ENCODE measurements at regions not wholly inside any gene's neighbourhood (a gene's known extent, or its start where the extent isn't known, plus 50 kb on each side); places are given as distances from the start of the nearest gene placed in this dataset.

DNA sequence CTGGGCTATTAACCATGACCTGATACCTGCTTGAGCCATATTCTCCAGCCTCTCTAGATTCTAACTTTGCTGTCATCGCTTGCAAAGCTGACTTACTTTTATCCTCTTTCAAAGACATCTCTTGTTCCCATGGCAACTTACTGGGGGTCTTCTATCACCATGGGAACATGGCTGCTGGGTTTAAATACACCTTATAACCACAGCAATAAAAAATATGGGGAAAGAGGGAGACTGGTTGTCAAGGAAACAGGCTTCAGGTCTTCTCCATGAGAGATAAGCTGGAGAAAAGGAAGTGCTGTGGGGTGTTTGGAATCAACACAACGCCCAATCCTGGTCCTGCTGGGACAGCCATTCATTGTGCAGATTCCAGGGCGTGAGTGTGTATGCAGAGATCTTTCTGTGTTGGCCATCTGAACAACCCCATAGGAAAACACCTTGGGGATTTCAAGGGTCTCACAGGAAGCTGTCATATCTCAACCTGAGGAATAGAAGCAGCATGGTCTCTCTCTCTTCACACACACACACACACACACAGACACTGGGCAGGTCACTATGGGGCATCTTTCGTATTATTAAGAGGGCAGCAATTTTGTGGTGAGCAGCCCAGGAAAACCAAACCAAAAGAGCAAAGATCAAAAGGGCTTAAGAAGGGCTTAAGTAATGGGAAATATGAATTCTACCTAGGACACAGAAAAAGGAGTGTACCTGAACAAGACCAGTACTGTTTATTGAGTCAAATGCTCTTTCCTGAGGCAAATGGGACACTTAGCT is 344.7 kb upstream of the NCAM1 start:
- intact Hi-C loops (cut with micrococcal nuclease): no loop called here
- Mint-ChIP-seq H3K4me1 (no peaks in the 10 kb centered on the region), H3K27ac (no peak overlapping the region), H3K36me3 (no peaks in the 10 kb centered on the region), H3K9me3 (no peaks in the 10 kb centered on the region), H3K27me3 (ENCODE audit: low read depth in 2 of 2) (peaks cover 23 to 30% of the 10 kb centered on the region in 2 donors), H3K4me3 (no peak overlapping the region)
- ATAC-seq (no peak), DNase-seq (no peak)
- Histone ChIP-seq H3K36me3 (ENCODE audit: control insufficient read depth, insufficient read depth, low read length) (no peaks in the 10 kb centered on the region), H3K4me3 (ENCODE audit: low read length) (no peak overlapping the region), H3K4me1 (ENCODE audit: control insufficient read depth, insufficient read depth, low read length) (no peaks in the 10 kb centered on the region), H3K27me3 (ENCODE audit: control insufficient read depth, insufficient read depth, low read length) (no peaks in the 10 kb centered on the region), H3K27ac (ENCODE audit: low read length) (peak overlapping the region; percentile 43), H3K9me3 (ENCODE audit: control insufficient read depth, insufficient read depth, low read length) (no peaks in the 10 kb centered on the region)
- no peak for TF ChIP-seq CTCF (IDR thresholded peaks at IDR 0.05)
- WGBS (ENCODE audit: insufficient coverage): 73% methylated on average over 4 of the region's 4 CpGs

DNA sequence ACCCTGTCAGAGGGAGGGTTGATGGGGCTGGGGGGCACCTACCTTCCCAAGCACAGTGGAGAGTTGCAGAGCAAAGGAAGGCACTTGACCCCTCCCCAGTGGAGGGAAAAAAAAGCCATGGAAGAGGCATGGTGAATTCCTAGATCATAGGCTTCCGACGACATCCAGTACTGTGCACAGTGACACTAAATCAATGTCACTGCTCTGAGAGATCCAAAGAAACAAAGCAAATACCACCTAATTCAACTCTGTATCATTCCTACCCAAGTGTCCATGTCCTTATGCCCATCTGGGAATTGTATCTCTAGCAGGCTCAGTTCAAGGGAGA is 344.2 kb upstream of the NCAM1 start:
- intact Hi-C loops (cut with micrococcal nuclease): no loop called here
- DNase-seq: no peak
- Mint-ChIP-seq H3K27ac (no peak overlapping the region), H3K36me3 (no peaks in the 10 kb centered on the region), H3K4me3 (no peak overlapping the region), H3K4me1 (no peaks in the 10 kb centered on the region), H3K27me3 (ENCODE audit: low read depth in 2 of 2) (peaks cover 19 to 33% of the 10 kb centered on the region in 2 donors), H3K9me3 (no peaks in the 10 kb centered on the region)
- no peak overlapping the region for H3K4me3 ChIP-seq (ENCODE audit: low read length)
- H3K27ac ChIP-seq (ENCODE audit: low read length): no peak overlapping the region
- H3K36me3 ChIP-seq (ENCODE audit: control insufficient read depth, insufficient read depth, low read length): no peaks in the 10 kb centered on the region
- H3K27me3 ChIP-seq (ENCODE audit: control insufficient read depth, insufficient read depth, low read length): no peaks in the 10 kb centered on the region
- H3K4me1 ChIP-seq (ENCODE audit: control insufficient read depth, insufficient read depth, low read length): no peaks in the 10 kb centered on the region
- 79% methylated on average over 2 of the region's 2 CpGs for WGBS (ENCODE audit: insufficient coverage)
- TF ChIP-seq CTCF (IDR thresholded peaks at IDR 0.05): no peak
- H3K9me3 ChIP-seq (ENCODE audit: control insufficient read depth, insufficient read depth, low read length): no peaks in the 10 kb centered on the region
- no peak for ATAC-seq

- Mint-ChIP-seq H3K36me3 (no peaks in the 10 kb centered on the region), H3K9me3 (no peaks in the 10 kb centered on the region), H3K4me1 (no peaks in the 10 kb centered on the region), H3K27ac (no peak overlapping the region), H3K4me3 (no peak overlapping the region), H3K27me3 (ENCODE audit: low read depth in 2 of 2) (peaks cover 18 to 42% of the 10 kb centered on the region in 2 donors)
- H3K27me3 ChIP-seq (ENCODE audit: control insufficient read depth, insufficient read depth, low read length): no peaks in the 10 kb centered on the region
- no peaks in the 10 kb centered on the region for H3K9me3 ChIP-seq (ENCODE audit: control insufficient read depth, insufficient read depth, low read length)
- H3K4me1 ChIP-seq (ENCODE audit: control insufficient read depth, insufficient read depth, low read length): peaks cover 1% of the 10 kb centered on the region
- no peak overlapping the region for H3K4me3 ChIP-seq (ENCODE audit: low read length)
- 76% methylated on average over 12 of the region's 13 CpGs for WGBS (ENCODE audit: insufficient coverage)
- ATAC-seq: no peak
- H3K27ac ChIP-seq (ENCODE audit: low read length): no peak overlapping the region
- H3K36me3 ChIP-seq (ENCODE audit: control insufficient read depth, insufficient read depth, low read length): no peaks in the 10 kb centered on the region
- intact Hi-C loops (cut with micrococcal nuclease): no loop called here
- DNase-seq: no peak
- no peak for TF ChIP-seq CTCF (IDR thresholded peaks at IDR 0.05)
Measured at GRCh38 chr11:112617977-112618826, 343.0 kb upstream of the NCAM1 start.

All from natural killer cell (primary cell).